ENCODE measurements at regions not wholly inside any gene's neighbourhood (a gene's known extent, or its start where the extent isn't known, plus 50 kb on each side); places are given as distances from the start of the nearest gene placed in this dataset.
"Not testable (repeated sequence)": the region's sequence is repeated elsewhere in the genome, so short reads cannot be mapped to it uniquely, and the experiment has no call there.

GRCh38 chr13:33340631-33341030, 55.1 kb upstream of the STARD13 start:
- no peak for DNase-seq

GRCh38 chr13:33341861-33342452, 56.4 kb upstream of the STARD13 start:
- no peak for DNase-seq

GRCh38 chr13:33345842-33346241, 60.3 kb upstream of the STARD13 start:
- DNase-seq: no peak

- DNase-seq: no peak
These were observed 62.3 kb upstream of the STARD13 start for GRCh38 chr13:33347861-33348260.

GRCh38 chr13:33348366-33348765, 62.8 kb upstream of the STARD13 start:
- no peak for DNase-seq

GRCh38 chr13:33349288-33349985, 63.9 kb upstream of the STARD13 start:
- DNase-seq: no peak

- DNase-seq: no peak
These were observed 64.7 kb upstream of the STARD13 start for GRCh38 chr13:33349986-33350826.

- DNase-seq: no peak
These were observed 65.8 kb upstream of the STARD13 start for GRCh38 chr13:33351319-33351718.

GRCh38 chr13:33352041-33352440, 66.5 kb upstream of the STARD13 start:
- DNase-seq: peak; percentile 30

GRCh38 chr13:33352526-33352925, 67.0 kb upstream of the STARD13 start:
- DNase-seq: no peak

GRCh38 chr13:33353210-33353609, 67.7 kb upstream of the STARD13 start:
- DNase-seq: no peak

- no peak for DNase-seq
These were observed 68.1 kb upstream of the STARD13 start for GRCh38 chr13:33353646-33354045.

GRCh38 chr13:33355201-33355895, 69.8 kb upstream of the STARD13 start:
- no peak for DNase-seq

- DNase-seq: not testable (repeated sequence)
These were observed 72.5 kb upstream of the STARD13 start for GRCh38 chr13:33358076-33358475.

- no peak for DNase-seq
These were observed 77.6 kb upstream of the STARD13 start for GRCh38 chr13:33362986-33363727.

- DNase-seq: no peak
These were observed 78.6 kb upstream of the STARD13 start for GRCh38 chr13:33364192-33364591.

GRCh38 chr13:33366469-33367062, 81.0 kb upstream of the STARD13 start:
- DNase-seq: no peak

GRCh38 chr13:33367171-33367895, 81.8 kb upstream of the STARD13 start:
- DNase-seq: no peak

- DNase-seq: no peak
These were observed 82.4 kb upstream of the STARD13 start for GRCh38 chr13:33367926-33368325.

- DNase-seq: no peak
These were observed 83.5 kb upstream of the STARD13 start for GRCh38 chr13:33369073-33369472.

- no peak for DNase-seq
These were observed 86.8 kb upstream of the STARD13 start for GRCh38 chr13:33372251-33372919.
